Astrocyte of the cerebellum (primary cell): ENCODE measurements at regions not wholly inside any gene's neighbourhood (a gene's known extent, or its start where the extent isn't known, plus 50 kb on each side); places are given as distances from the start of the nearest gene placed in this dataset.

Experiments used
- DNase-seq: peaks from one replicate; pipeline ENCODE4 v3.0.0-alpha.2; 2011; ENCODE audit warnings: low read depth
- H3K4me3 ChIP-seq: 2 replicates; pipeline ENCODE4 v1.5.1; 2011; ENCODE audit warnings: mild to moderate bottlenecking, low read depth, low read length, moderate library complexity
- in situ Hi-C: cut with HindIII; loops from 2 replicates; pipeline ENCODE4 v1.10.0; 2017; ENCODE audit warnings: low sequenced_read_pairs
- TF ChIP-seq, protein P1 (sequence below): IDR thresholded peaks from 2 replicates; pipeline ENCODE4 v1.5.1; 2012; ENCODE audit warnings: low read length, low read depth, moderate library complexity, mild to moderate bottlenecking; ENCODE audit errors: missing control alignments

GRCh38 chr18:37955201-37955600 is 389.6 kb upstream of the CELF4 start:
- TF ChIP-seq, protein P1, sequence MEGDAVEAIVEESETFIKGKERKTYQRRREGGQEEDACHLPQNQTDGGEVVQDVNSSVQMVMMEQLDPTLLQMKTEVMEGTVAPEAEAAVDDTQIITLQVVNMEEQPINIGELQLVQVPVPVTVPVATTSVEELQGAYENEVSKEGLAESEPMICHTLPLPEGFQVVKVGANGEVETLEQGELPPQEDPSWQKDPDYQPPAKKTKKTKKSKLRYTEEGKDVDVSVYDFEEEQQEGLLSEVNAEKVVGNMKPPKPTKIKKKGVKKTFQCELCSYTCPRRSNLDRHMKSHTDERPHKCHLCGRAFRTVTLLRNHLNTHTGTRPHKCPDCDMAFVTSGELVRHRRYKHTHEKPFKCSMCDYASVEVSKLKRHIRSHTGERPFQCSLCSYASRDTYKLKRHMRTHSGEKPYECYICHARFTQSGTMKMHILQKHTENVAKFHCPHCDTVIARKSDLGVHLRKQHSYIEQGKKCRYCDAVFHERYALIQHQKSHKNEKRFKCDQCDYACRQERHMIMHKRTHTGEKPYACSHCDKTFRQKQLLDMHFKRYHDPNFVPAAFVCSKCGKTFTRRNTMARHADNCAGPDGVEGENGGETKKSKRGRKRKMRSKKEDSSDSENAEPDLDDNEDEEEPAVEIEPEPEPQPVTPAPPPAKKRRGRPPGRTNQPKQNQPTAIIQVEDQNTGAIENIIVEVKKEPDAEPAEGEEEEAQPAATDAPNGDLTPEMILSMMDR = no peak
- H3K4me3 ChIP-seq = no peak overlapping the region
- no peak for DNase-seq
- in situ Hi-C loops = no loop called here

GRCh38 chr18:37953876-37954275 is 388.3 kb upstream of the CELF4 start:
- TF ChIP-seq, protein P1 = no peak
- DNase-seq = no peak
- H3K4me3 ChIP-seq = no peak overlapping the region
- in situ Hi-C loops = no loop called here

GRCh38 chr18:37948471-37948870 is 382.9 kb upstream of the CELF4 start:
- TF ChIP-seq, protein P1 = no peak
- in situ Hi-C loops = no loop called here
- DNase-seq = no peak
- no peak overlapping the region for H3K4me3 ChIP-seq

GRCh38 chr18:37946324-37946723 is 380.7 kb upstream of the CELF4 start:
- in situ Hi-C loops = no loop called here
- H3K4me3 ChIP-seq = no peak overlapping the region
- TF ChIP-seq, protein P1 = no peak
- no peak for DNase-seq

DNA sequence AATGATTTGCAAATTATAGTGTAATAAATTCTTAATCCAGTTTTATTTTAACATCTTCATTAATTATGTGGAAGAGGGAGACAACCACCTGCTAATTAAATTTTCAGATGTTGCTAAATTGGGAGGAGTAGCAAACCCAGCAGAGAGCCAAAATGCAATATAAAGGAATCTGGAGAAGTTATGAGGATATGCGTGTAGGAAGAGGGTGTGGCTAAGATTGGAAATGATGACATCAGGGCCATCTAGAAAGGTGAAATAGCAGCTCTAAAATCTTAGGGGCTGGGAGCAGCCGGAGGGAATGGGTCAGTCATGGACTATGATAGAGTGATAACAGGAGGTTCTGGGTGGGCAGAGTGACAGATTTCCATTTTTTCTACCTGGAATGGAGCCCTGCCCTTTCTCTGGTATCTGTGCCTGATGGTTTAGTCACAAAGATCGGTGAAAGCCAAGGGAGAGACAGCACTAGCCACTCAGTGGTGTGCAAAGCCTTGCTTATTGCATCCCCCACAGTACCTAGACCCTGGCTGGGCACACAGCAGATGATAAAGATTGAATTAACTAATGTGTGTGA is 379.2 kb upstream of the CELF4 start:
- in situ Hi-C loops = no loop called here
- TF ChIP-seq, protein P1 = no peak
- no peak for DNase-seq
- no peak overlapping the region for H3K4me3 ChIP-seq

- no peak overlapping the region for H3K4me3 ChIP-seq
- in situ Hi-C loops = no loop called here
- TF ChIP-seq, protein P1 = no peak
- no peak for DNase-seq
These were observed 371.7 kb upstream of the CELF4 start for GRCh38 chr18:37937287-37937686.
